Stimulated activated CD4-positive, alpha-beta T cell treated with anti-CD3 and anti-CD28 coated beads, Interleukin-15, amount 100 ng/mL, for 24 hours (primary cell): ENCODE measurements at regions not wholly inside any gene's neighbourhood (a gene's known extent, or its start where the extent isn't known, plus 50 kb on each side); places are given as distances from the start of the nearest gene placed in this dataset.

Source experiments
- DNase-seq: peaks from one replicate; pipeline ENCODE4 v3.0.0-alpha.2; 2020

GRCh38 chr11:128361451-128362020, 225.8 kb downstream of the ETS1 start:
- DNase-seq, result no peak

GRCh38 chr11:128359515-128359914, 227.8 kb downstream of the ETS1 start:
- DNase-seq, result no peak

- DNase-seq, result no peak
Measured at GRCh38 chr11:128357073-128357472, 230.3 kb downstream of the ETS1 start.

- no peak for DNase-seq
Measured at GRCh38 chr11:128355558-128355957, 231.8 kb downstream of the ETS1 start.

- DNase-seq, result no peak
Measured at GRCh38 chr11:128354476-128354875, 232.9 kb downstream of the ETS1 start.

GRCh38 chr11:128351168-128351567, 236.2 kb downstream of the ETS1 start:
- no peak for DNase-seq

GRCh38 chr11:128349650-128350299, 237.6 kb downstream of the ETS1 start:
- DNase-seq, result no peak

- DNase-seq, result peak; percentile 66
Measured at GRCh38 chr11:128346804-128347203, 240.6 kb downstream of the ETS1 start.

- no peak for DNase-seq
Measured at GRCh38 chr11:128345316-128345715, 242.0 kb downstream of the ETS1 start.

GRCh38 chr11:128343870-128344269, 243.5 kb downstream of the ETS1 start:
- DNase-seq, result peak; percentile 45

- DNase-seq, result no peak
Measured at GRCh38 chr11:128343135-128343514, 244.2 kb downstream of the ETS1 start.

- DNase-seq, result peak; percentile 81
Measured at GRCh38 chr11:128342511-128343134, 244.7 kb downstream of the ETS1 start.

GRCh38 chr11:128341280-128342248, 245.8 kb downstream of the ETS1 start:
- peak; percentile 67 for DNase-seq

GRCh38 chr11:128339792-128340191, 247.6 kb downstream of the ETS1 start:
- DNase-seq, result no peak

- DNase-seq, result no peak
Measured at GRCh38 chr11:128338811-128339210, 248.5 kb downstream of the ETS1 start.

- no peak for DNase-seq
Measured at GRCh38 chr11:128336203-128336602, 251.2 kb downstream of the ETS1 start.

GRCh38 chr11:128335729-128336128, 251.6 kb downstream of the ETS1 start:
- DNase-seq, result no peak

GRCh38 chr11:128334311-128335044, 252.9 kb downstream of the ETS1 start:
- DNase-seq, result no peak

GRCh38 chr11:128331317-128331716, 256.0 kb downstream of the ETS1 start:
- DNase-seq, result no peak

- no peak for DNase-seq
Measured at GRCh38 chr11:128330203-128330602, 257.2 kb downstream of the ETS1 start.

GRCh38 chr11:128328955-128329551, 258.3 kb downstream of the ETS1 start:
- peak; percentile 37 for DNase-seq

GRCh38 chr11:128327274-128327673, 260.1 kb downstream of the ETS1 start:
- DNase-seq, result no peak
